Putamen (tissue), 1 donor: ENCODE measurements at regions not wholly inside any gene's neighbourhood (a gene's known extent, or its start where the extent isn't known, plus 50 kb on each side); places are given as distances from the start of the nearest gene placed in this dataset.

Source experiments
- DNase-seq: peaks from one replicate; pipeline ENCODE4 v3.0.0-alpha.2; 2016; ENCODE audit warnings: low spot score

GRCh38 chr13:107743983-107744382 lies 471.4 kb downstream of the LIG4 start:
- no peak for DNase-seq

DNA sequence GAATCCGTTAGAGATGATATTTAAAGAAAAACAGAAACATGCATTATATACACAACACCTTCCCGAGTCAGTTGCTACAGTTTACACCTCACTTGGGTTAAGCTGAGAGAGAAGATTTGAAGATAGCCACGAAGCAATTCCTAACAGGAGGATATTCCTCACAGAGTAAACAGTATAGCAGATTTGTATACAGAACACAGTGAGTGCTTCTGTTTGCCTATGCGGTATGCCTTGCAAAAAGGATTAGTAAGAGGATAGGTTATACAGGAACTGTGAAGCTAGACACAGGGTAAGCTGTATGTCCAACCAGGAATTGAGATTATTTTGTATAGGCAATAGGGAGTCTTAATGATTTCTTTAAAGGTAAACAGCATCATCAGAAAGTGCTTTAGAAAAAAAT lies 471.8 kb downstream of the LIG4 start:
- no peak for DNase-seq

DNA sequence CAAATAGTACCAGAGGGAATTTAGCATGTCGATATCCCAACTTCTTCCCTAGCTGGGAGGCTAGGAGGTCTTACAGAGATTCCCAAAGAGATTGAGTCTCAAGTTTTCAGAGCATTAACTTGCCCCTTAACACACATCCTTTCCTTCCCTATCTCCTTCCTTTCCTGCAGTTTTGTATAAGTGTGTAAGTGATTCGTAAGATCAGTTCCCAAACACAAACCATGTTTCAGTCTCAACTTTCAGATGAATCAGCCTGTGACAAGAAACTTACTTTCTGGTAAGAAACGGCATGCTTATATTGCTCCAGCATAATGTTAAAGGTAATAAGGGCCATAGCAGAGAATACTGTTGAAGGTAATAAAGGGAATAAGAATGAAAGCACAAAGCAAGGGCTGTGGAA lies 472.2 kb downstream of the LIG4 start:
- no peak for DNase-seq

- no peak for DNase-seq
Measured at GRCh38 chr13:107742544-107742943, 472.8 kb downstream of the LIG4 start.

DNA sequence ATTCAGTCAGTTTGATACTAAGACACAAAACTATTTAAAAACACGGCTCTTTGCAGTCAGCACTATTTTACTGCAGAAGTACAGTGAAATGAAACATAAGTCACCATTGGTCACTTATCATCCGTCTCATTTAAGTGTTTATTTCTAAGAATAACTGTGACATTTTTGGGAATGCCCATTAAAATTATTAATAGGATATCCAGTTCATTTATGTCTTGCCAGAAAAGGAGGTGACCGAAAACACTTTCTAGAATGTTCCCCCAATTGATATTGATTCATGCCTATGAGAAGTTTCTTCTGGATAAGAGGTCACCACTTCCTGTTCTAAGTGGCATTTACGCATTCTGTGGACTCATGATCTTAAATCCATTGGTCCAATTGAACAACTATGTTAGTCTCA lies 477.3 kb downstream of the LIG4 start:
- DNase-seq = no peak

DNA sequence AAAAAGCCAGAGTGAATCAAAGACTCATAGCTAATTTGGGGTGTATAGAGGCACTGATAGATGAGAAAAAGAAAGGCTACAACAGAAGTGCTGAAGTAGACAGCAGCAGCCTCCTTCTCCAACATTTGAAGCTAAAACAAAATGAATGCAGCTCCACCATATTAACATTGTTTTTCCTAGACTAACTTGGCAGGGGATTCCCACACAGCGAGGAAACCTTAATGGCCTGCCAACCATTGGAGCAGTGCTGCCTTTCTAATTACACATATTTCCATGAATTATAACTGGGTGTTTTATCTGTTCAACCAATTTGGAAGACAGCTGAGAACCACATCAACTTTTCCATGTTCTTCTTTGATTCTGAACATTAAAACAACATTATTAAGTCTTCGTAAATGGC lies 478.6 kb downstream of the LIG4 start:
- peak; percentile 8 for DNase-seq

- DNase-seq = no peak
Measured at GRCh38 chr13:107736170-107736569, 479.2 kb downstream of the LIG4 start.

GRCh38 chr13:107734891-107735625 lies 480.3 kb downstream of the LIG4 start:
- DNase-seq = no peak

DNA sequence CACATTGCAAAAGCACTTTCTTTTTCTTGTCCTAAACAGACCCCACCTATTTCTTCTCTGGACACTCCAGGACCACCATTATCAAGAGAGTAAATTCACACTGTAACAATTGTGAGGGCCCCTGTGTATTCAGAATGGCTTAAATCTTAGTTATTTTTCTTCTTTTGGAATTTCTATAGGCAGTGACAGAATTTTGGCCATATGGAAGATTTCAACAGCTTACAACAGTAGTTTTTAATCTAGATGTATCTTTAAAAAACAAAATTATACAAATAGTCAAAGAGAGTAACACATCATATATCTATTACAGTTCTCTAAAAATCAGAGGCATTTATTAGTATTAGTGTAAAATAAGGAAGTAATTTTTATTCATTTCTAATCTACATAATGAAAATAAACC lies 482.1 kb downstream of the LIG4 start:
- no peak for DNase-seq

GRCh38 chr13:107730813-107731212 lies 484.5 kb downstream of the LIG4 start:
- DNase-seq = no peak

DNA sequence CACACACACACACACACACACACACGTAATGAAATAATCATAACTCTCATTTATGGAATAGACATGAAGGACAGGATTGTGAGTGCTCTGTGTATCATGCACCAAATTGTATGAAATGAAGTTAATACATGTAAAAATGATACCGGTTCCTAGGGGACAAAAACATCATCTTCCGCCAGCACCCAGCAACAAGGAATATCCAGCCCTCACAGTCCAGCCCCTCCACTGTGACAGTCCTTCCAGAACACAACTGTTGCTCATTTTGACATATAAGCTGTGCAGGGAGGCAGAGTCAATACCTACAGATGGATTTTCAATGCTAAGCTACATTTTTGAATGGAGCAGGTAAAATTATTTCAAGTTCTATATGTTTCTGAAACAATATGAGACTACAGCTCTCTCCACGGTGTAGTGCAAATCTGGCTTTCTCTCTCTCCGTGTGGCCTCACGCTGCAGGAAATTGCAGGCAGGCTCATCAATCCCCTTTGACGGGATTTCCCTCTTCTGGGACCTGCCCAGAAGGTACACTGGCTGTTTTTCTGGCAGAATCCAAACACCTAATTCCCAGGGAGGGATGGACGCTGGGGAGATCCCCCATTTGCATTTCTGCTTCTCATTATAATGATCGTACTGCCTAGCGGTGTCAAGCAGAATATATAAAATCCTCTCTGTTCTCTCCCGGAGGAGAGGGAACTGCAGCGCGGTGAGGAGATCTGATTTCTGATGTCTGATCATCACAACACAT lies 494.0 kb downstream of the LIG4 start:
- DNase-seq = peak; percentile 10

DNA sequence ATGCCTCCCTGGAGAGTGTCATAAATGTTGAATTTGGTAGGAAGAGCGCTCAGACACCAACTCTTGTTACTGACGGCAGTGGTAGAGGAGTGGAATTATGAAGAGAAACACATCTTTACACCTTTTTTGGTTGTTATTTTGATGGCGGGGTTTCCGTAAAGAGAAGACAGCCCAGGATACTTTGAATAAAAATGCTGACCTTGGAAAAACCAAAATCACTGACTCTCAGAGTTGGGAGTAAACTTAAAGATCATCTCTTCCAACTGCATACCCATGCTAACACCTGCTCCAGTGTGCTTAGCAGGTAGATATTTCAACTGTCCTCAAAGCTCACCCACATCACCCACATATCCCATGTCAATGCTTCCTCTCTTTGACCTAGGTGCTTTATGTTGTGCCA lies 498.6 kb downstream of the LIG4 start:
- DNase-seq = no peak

GRCh38 chr13:107716241-107716640 lies 499.1 kb downstream of the LIG4 start:
- DNase-seq = no peak

GRCh38 chr13:107715496-107715895 lies 499.8 kb downstream of the LIG4 start:
- no peak for DNase-seq

DNA sequence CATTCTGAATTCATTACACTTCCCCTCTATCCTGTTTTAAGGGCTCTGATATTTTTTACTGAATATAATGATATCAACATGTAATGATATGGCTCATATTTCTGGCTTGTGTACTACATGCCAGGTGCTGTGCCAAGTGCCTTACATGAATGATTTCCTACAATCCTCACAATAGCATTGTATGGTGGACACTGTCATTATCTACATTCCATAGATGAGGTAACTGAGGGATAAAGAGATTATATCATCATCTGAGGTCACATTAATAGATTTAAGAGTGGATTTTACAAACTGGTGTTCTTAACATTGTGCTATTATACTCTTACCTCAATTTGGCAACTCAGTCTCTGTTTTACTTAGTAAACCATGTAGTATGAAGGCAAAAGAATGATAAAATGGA lies 502.0 kb downstream of the LIG4 start:
- DNase-seq = no peak

GRCh38 chr13:107712145-107712860 lies 503.0 kb downstream of the LIG4 start:
- no peak for DNase-seq

GRCh38 chr13:107690181-107690580 lies 525.2 kb downstream of the LIG4 start:
- no peak for DNase-seq

DNA sequence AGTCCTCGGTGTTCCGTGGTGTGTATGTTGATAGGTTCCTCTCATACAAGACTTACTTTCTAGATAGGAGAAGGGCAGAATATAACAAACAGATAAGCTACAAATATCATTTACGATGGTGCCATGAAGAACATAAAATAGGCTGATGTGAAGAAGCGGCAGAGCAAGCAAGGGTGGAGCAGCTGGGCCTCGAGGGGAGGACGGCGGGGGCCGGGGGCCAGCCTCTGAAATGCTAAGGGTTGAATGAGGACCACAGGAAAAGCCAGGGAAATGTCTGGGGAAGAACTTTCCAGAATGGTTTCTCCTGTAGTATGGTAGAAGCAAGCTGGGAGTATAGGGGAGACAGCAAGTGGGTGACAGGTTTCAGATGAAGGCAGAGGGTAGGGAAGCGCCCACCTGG lies 529.5 kb downstream of the LIG4 start:
- DNase-seq = no peak

- DNase-seq = no peak
Measured at GRCh38 chr13:107681600-107681999, 533.7 kb downstream of the LIG4 start.

DNA sequence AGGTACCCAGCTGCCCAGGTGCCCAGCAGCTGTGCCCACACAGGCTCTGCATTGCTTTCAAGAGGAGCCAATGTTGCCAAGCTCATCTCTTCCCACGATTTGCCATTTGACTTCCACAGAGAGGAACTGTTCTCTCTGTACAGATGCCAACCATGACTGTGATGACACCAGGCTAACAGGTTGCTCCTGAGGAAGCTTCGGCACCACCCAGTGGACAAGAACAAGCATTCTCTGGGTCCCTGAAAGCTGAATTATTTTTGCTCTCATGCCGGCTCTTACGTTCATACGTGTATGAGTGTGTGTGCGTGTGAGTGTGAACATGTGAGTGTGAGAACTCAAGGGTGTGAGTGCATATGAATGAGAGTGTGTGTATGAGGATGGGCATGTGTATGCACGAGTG lies 535.2 kb downstream of the LIG4 start:
- no peak for DNase-seq

- no peak for DNase-seq
Measured at GRCh38 chr13:107678075-107678689, 537.2 kb downstream of the LIG4 start.

DNA sequence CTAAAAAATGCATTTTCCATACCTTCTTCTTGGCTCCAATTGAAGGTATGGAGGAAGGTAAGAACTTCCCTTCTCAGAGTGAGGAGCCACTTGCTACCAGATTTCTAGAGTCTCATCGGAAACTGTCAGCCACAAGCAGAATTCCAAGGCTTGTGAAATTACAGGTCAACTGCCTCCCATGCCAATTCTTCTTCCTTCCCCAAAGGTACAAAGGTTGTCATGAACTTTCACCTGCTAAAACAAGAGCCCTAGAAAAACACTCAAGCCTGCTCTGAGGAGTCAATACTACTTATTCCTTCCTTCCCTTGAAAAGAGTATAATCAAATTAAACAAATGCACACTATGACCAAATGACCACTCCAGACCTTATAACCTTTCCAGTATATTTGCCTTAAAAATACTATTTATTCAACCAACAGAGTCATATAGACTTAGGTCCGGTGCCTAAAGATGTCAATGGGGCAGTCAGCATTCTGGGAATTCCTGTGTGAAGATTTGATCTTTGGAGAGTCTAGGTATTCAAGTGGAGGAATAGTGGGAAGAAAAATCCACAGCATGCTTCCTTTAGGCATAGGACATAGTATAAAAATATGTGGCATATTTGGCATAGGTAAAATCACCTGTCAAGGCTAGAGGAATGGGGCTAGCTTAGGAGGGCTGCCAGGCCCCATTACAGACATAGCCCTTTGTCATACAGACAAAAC lies 539.3 kb downstream of the LIG4 start:
- no peak for DNase-seq
